ENCODE measurements at regions not wholly inside any gene's neighbourhood (a gene's known extent, or its start where the extent isn't known, plus 50 kb on each side); places are given as distances from the start of the nearest gene placed in this dataset.
A peak's percentile ranks its signal among the peaks of the same experiment; 100 is the strongest.
"Not testable (repeated sequence)": the region's sequence is repeated elsewhere in the genome, so short reads cannot be mapped to it uniquely, and the experiment has no call there.

DNA sequence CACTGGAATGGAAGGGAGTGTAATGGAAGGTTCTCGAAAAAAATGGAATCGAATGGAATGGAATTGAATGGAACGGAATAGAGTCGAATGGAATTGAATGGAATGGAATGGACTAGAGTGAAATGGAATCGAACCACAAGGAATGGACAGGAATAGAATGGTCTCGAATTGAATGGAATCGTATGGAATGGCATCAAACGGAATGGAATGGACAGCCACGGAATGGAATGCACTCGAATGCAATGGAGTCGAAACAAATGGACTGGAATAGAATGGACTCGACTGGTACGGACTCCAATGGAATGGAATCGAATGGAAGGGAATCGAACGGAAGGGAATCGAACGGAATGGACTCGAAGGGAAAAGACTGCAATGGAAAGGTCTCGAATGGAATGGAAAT lies 31055.5 kb downstream of the CDY1 start:
- not testable (repeated sequence) for H3K36me3 Mint-ChIP-seq (ENCODE audit: low read depth); H3K4me3 Mint-ChIP-seq; H3K27me3 Mint-ChIP-seq; ATAC-seq; H3K4me1 Mint-ChIP-seq; DNase-seq; H3K9me3 ChIP-seq (ENCODE audit: control insufficient read depth, low read length, poor library complexity, severe bottlenecking); H3K27ac Mint-ChIP-seq

DNA sequence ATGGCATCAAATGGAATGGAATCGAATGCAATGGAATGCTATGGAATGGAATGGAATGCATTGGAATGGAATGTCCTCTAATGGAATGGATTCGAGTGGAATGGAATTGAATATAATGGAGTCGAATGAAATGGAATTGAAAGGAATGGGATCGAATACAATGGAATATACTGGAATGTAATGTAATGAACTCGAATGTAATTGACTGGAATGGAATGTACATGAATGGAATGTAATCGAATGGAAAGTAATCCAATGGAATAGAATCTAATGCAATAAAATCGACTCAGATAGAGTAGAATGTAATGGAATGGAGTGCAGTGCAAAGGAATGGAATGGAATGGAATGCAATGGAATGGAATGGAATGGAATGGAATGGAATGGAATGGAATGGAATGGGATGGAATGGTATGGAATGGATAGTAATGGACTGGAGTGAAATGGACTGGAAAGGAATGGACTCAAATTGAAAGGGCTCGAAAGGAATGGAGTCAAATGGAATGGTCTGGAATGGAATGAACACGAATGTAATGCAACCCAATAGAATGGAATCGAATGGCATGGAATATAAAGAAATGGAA lies 31056.2 kb downstream of the CDY1 start:
- H3K9me3 ChIP-seq (ENCODE audit: control insufficient read depth, low read length, poor library complexity, severe bottlenecking); H3K4me3 Mint-ChIP-seq; H3K27ac Mint-ChIP-seq; H3K4me1 Mint-ChIP-seq; ATAC-seq; DNase-seq; H3K27me3 Mint-ChIP-seq; H3K36me3 Mint-ChIP-seq (ENCODE audit: low read depth): not testable (repeated sequence)

DNA sequence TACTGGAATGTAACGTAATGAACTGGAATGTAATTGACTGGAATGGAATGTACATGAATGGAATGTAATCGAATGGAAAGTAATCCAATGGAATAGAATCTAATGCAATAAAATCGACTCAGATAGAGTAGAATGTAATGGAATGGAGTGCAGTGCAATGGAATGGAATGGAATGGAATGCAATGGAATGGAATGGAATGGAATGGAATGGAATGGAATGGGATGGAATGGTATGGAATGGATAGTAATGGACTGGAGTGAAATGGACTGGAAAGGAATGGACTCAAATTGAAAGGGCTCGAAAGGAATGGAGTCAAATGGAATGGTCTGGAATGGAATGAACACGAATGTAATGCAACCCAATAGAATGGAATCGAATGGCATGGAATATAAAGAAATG lies 31063.5 kb downstream of the CDY1 start:
- not testable (repeated sequence) for H3K27me3 Mint-ChIP-seq; H3K9me3 ChIP-seq (ENCODE audit: control insufficient read depth, low read length, poor library complexity, severe bottlenecking); H3K36me3 Mint-ChIP-seq (ENCODE audit: low read depth); H3K4me3 Mint-ChIP-seq; H3K4me1 Mint-ChIP-seq; H3K27ac Mint-ChIP-seq; ATAC-seq
- DNase-seq: peak in 1 of 3 donors; percentile 6

Measured in T-helper 17 cell (primary cell).